H1 (cell line): ENCODE measurements at regions not wholly inside any gene's neighbourhood (a gene's known extent, or its start where the extent isn't known, plus 50 kb on each side); places are given as distances from the start of the nearest gene placed in this dataset.

ENCODE experiments used
- CTCF ChIA-PET: fragments of 300-600 bp; sonication (Branson Sonifier 250); formaldehyde crosslinking; loops from one replicate; lab custom pipeline; 2021; ENCODE audit not compliant: partially characterized antibody; lab: Charles Lee
- POLR2A ChIA-PET: fragments of 300-600 bp; sonication (Branson Sonifier 250); formaldehyde crosslinking; loops from one replicate; lab custom pipeline; 2021; ENCODE audit warnings: inconsistent platforms; ENCODE audit not compliant: partially characterized antibody; lab: Charles Lee
- DNase-seq, 2 experiments: peaks; one replicate each; pipeline versions ENCODE4 v3.0.0 to v3.0.0-alpha.2; 2010 to 2022; ENCODE audit warnings: low spot score in 2 of 2, low read depth in 1 of 2, mixed read lengths in 1 of 2
- FAIRE-seq: peaks from 2 replicates; lab custom pipeline; 2011; peaks lifted over from hg19 to GRCh38; lab: Jason Lieb, UNC
- H2AFZ ChIP-seq: 2 replicates; pipeline ENCODE4 v1.8.1; 2012; ENCODE audit warnings: low read length, inconsistent platforms
- H2AK5ac ChIP-seq: 2 replicates; pipeline ENCODE4 v1.6.1; 2013; ENCODE audit warnings: low read depth, low read length
- H2BK120ac ChIP-seq: replicated peaks from 2 replicates; pipeline ENCODE3; 2013; ENCODE audit warnings: low read depth, low read length, inconsistent platforms
- H2BK12ac ChIP-seq: 2 replicates; pipeline ENCODE4 v1.6.1; 2013; ENCODE audit warnings: low read depth, low read length
- H2BK15ac ChIP-seq: 2 replicates; pipeline ENCODE4 v1.6.1; 2013; ENCODE audit warnings: low read length
- H2BK20ac ChIP-seq: 2 replicates; pipeline ENCODE4 v1.6.1; 2013; ENCODE audit warnings: low read length
- H2BK5ac ChIP-seq: 2 replicates; pipeline ENCODE4 v1.6.1; 2013; ENCODE audit warnings: low read depth, low read length
- H3K14ac ChIP-seq: 2 replicates; pipeline ENCODE4 v1.6.1; 2013; ENCODE audit warnings: inconsistent platforms; ENCODE audit not compliant: insufficient read length
- H3K18ac ChIP-seq: 2 replicates; pipeline ENCODE4 v1.6.1; 2013; ENCODE audit warnings: low read length; ENCODE audit errors: extremely low read depth
- H3K23ac ChIP-seq: 2 replicates; pipeline ENCODE4 v1.6.1; 2013; ENCODE audit warnings: inconsistent platforms; ENCODE audit not compliant: insufficient read length
- H3K23me2 ChIP-seq: 2 replicates; pipeline ENCODE4 v1.6.1; 2013; ENCODE audit warnings: low read depth, low read length
- H3K27ac ChIP-seq: 2 replicates; pipeline ENCODE4 v1.6.1; 2011; ENCODE audit warnings: low read depth, low read length, inconsistent platforms
- H3K27me3 ChIP-seq, 4 experiments: replicated peaks in 1 of 4; 1 replicate in 1 of 4; 2 replicates in 3 of 4; pipeline versions ENCODE4 v1.6.1 to v1.8.1; 2011 to 2013; ENCODE audit warnings: low read length in 3 of 4, mild to moderate bottlenecking in 3 of 4, inconsistent platforms in 2 of 4, mixed read lengths in 2 of 4, moderate library complexity in 1 of 4; ENCODE audit not compliant: control insufficient read depth in 3 of 4, insufficient read depth in 3 of 4; ENCODE audit errors: extremely low read depth in 1 of 4
- H3K36me3 ChIP-seq, 4 experiments: 2 replicates each; pipeline versions ENCODE4 v1.6.1 to v1.8.1; 2011 to 2013; ENCODE audit warnings: mild to moderate bottlenecking in 4 of 4, low read length in 3 of 4, moderate library complexity in 2 of 4, control low read depth in 1 of 4, inconsistent platforms in 1 of 4; ENCODE audit not compliant: insufficient read depth in 4 of 4, control insufficient read depth in 2 of 4
- H3K4ac ChIP-seq: replicated peaks from 2 replicates; pipeline ENCODE3; 2013; ENCODE audit warnings: low read length, low read depth, mixed read lengths, inconsistent platforms; ENCODE audit not compliant: insufficient read length
- H3K4me1 ChIP-seq, 4 experiments: replicated peaks in 1 of 4; 1 replicate in 1 of 4; 2 replicates in 3 of 4; pipeline versions ENCODE4 v1.6.1 to v1.8.1; 2011 to 2013; ENCODE audit warnings: low read length in 3 of 4, inconsistent platforms in 2 of 4, mixed read lengths in 1 of 4; ENCODE audit not compliant: insufficient read depth in 4 of 4, control insufficient read depth in 3 of 4
- H3K4me2 ChIP-seq, 2 experiments: 2 replicates each; pipeline versions ENCODE4 v1.6.1 to v1.8.1; 2011 to 2013; ENCODE audit warnings: low read depth in 2 of 2, low read length in 2 of 2, control low read depth in 1 of 2, inconsistent platforms in 1 of 2, mild to moderate bottlenecking in 1 of 2; ENCODE audit not compliant: insufficient read depth in 1 of 2
- H3K4me3 ChIP-seq, 4 experiments: fragments of 200-600, 300-600 bp in 1 of 4; sonication (generic), shearing (Covaris generic), sonication (Bioruptor Twin) in 1 of 4; 2 replicates each; pipeline versions ENCODE4 v1.5.1 to v1.8.1; 2011 to 2016; ENCODE audit warnings: low read length in 4 of 4, low read depth in 3 of 4, control low read depth in 2 of 4, inconsistent platforms in 2 of 4, mild to moderate bottlenecking in 2 of 4, mixed read lengths in 1 of 4, moderate library complexity in 1 of 4; ENCODE audit not compliant: insufficient read depth in 2 of 4; ENCODE audit errors: extremely low read depth in 1 of 4
- H3K56ac ChIP-seq: replicated peaks from 2 replicates; pipeline ENCODE3; 2013; ENCODE audit warnings: low read depth, mild to moderate bottlenecking, mixed read lengths, low read length, inconsistent platforms; ENCODE audit not compliant: insufficient read length
- H3K79me1 ChIP-seq: 2 replicates; pipeline ENCODE4 v1.6.1; 2013; ENCODE audit warnings: low read depth, low read length, control low read depth
- H3K79me2 ChIP-seq, 2 experiments: 2 replicates each; pipeline versions ENCODE4 v1.6.1 to v1.8.1; 2012 to 2013; ENCODE audit warnings: low read length in 2 of 2, mild to moderate bottlenecking in 2 of 2, inconsistent platforms in 1 of 2; ENCODE audit not compliant: insufficient read depth in 2 of 2, control insufficient read depth in 1 of 2
- H3K9ac ChIP-seq, 4 experiments: replicated peaks in 1 of 4; 1 replicate in 1 of 4; 2 replicates in 3 of 4; pipeline versions ENCODE4 v1.6.1 to v1.8.1; 2011 to 2013; ENCODE audit warnings: low read depth in 3 of 4, low read length in 3 of 4, control low read depth in 2 of 4, mild to moderate bottlenecking in 2 of 4, moderate library complexity in 2 of 4, inconsistent platforms in 1 of 4; ENCODE audit errors: extremely low read depth in 1 of 4
- H3K9me3 ChIP-seq, 2 experiments: 2 replicates each; pipeline versions ENCODE4 v1.6.1 to v1.8.1; 2012 to 2013; ENCODE audit warnings: mild to moderate bottlenecking in 2 of 2, moderate library complexity in 2 of 2, control low read depth in 1 of 2, inconsistent platforms in 1 of 2, low read depth in 1 of 2, low read length in 1 of 2, mixed read lengths in 1 of 2; ENCODE audit not compliant: insufficient read depth in 2 of 2
- H4K20me1 ChIP-seq, 2 experiments: replicated peaks in 1 of 2; 2 replicates each; pipeline versions ENCODE3 to v1.8.1; 2011 to 2013; ENCODE audit warnings: inconsistent platforms in 2 of 2, low read length in 2 of 2, mild to moderate bottlenecking in 1 of 2; ENCODE audit not compliant: insufficient read depth in 2 of 2, control insufficient read depth in 1 of 2
- H4K5ac ChIP-seq: 2 replicates; pipeline ENCODE4 v1.6.1; 2013; ENCODE audit warnings: low read length, low read depth, mixed read lengths, inconsistent platforms; ENCODE audit not compliant: insufficient read length
- H4K8ac ChIP-seq: 2 replicates; pipeline ENCODE4 v1.8.0; 2013; ENCODE audit warnings: mild to moderate bottlenecking, moderate library complexity, low read length, inconsistent platforms; ENCODE audit not compliant: insufficient read depth; ENCODE audit errors: extremely low read depth
- H4K91ac ChIP-seq: replicated peaks from 2 replicates; pipeline ENCODE3; 2013; ENCODE audit warnings: low read length, mixed read lengths, inconsistent platforms; ENCODE audit not compliant: insufficient read length
- CREB1 ChIP-seq: IDR thresholded peaks from 2 replicates; pipeline ENCODE4 v1.6.1; 2012; ENCODE audit warnings: inconsistent platforms
- SP1 ChIP-seq: IDR thresholded peaks from 2 replicates; pipeline ENCODE4 v1.6.1; 2011; ENCODE audit warnings: low read depth, low read length
- WGBS, 2 experiments: shearing (Covaris generic) in 1 of 2; methylation state at CpG; one replicate each; pipeline versions ENCODE4 v1.1.6 to v1.1.7; 2013 to 2015; ENCODE audit warnings: low lambda C conversion rate in 2 of 2, mixed read lengths in 2 of 2, inconsistent platforms in 1 of 2, low coverage in 1 of 2, missing lambda C conversion rate in 1 of 2; ENCODE audit not compliant: insufficient replicate concordance in 2 of 2, insufficient coverage in 1 of 2, insufficient read length in 1 of 2; ENCODE audit errors: extremely low coverage in 1 of 2, missing lambda C conversion rate in 1 of 2; 5-methylcytosine and 5-hydroxymethylcytosine counted together

DNA sequence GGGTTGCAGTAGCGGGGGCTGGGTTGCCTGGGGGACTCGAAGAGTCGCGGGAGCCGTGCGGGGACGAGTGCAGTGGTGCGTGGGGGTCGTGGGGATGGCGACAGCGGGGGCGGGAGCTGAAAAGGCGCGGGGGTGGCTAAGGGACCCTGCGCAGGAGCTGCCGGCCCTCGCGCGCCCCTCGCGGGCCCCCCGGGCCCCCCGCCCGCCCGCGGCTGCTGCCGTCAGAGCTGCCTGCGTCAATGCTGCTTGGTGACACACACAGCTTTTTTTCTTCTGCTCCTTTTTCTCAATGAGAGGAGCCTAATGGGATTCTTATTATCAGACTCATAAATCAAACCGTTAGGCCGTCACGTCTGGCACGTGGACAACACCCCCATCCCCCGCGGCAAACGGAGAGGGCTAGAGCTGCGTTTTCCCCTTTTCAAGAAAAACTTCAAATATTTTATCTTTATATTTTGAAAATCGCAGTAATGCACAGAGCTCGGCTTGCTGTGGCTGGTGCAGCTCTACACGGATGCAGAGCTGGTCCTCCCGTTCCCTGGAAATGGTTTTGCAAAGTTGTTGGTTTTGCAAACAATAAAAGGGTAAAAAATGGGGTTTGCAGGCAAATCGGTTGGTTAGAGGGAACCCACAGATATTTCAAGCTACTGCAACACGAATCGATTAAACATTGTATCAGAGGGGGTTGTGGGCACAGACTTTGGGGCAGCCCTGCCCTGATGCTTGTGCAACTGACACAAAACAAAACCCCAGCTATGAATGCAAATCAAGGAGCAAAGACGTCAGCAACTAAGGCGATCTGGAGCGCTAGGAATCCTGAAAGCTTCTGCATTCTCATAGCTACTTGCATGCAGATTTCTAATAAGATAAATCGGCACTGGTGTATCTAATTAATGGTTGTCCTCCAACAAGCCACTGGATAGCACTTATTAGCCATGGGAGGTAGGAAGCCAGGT, 161.4 kb downstream of the TBXT start:
- Histone ChIP-seq H3K56ac (no peak overlapping the region), H3K79me2 (no peaks in the 10 kb centered on the region), H3K14ac (no peak overlapping the region), H3K27ac (no peak overlapping the region), H2BK5ac (no peak overlapping the region), H2BK20ac (no peak overlapping the region), H3K4me2 (peak overlapping the region; percentile 66 to 69), H4K5ac (no peak overlapping the region), H3K36me3 (no peaks in the 10 kb centered on the region), H4K8ac (no peak overlapping the region; the same call in 1 of the 2 replicates), H3K4ac (no peak overlapping the region), H3K23me2 (peaks cover 5% of the 10 kb centered on the region), H2AFZ (0 out of 2 replicates have a peak overlapping the region, but pooled peaks have one; percentile 50), H3K27me3 (peaks cover 44 to 77% (median 67%) of the 10 kb centered on the region in 4 experiments), H3K4me1 (peaks cover 3 to 16% (median 11%) of the 10 kb centered on the region in 4 experiments), H3K23ac (no peak overlapping the region), H2BK12ac (no peak overlapping the region), H4K20me1 (peaks cover 2 to 7% of the 10 kb centered on the region in 2 experiments), H3K9ac (no peak overlapping the region), H2BK15ac (no peak overlapping the region), H3K79me1 (no peaks in the 10 kb centered on the region), H3K4me3 (peak overlapping the region; percentile 14 to 55 (median 27); a peak in 7 of 8 replicates), H2BK120ac (no peak overlapping the region), H3K18ac (no peak overlapping the region), H4K91ac (no peak overlapping the region), H3K9me3 (no peaks in the 10 kb centered on the region), H2AK5ac (no peak overlapping the region)
- DNase-seq, result peak in 1 of 2 experiments; percentile 43
- FAIRE-seq, result no peak
- WGBS, 2 experiments, result 12% methylated on average over 19 of the region's 47 CpGs; no CpG with 5 or more reads in 1 of the 2 experiments
- POLR2A ChIA-PET, result interaction anchor here (1.3 to 2.9 kb wide), 3 partner anchors 16 to 160 kb away, joined by 3 to 6 read pairs (median 3); no protein-coding TSS in a partner anchor
- CTCF ChIA-PET, result interaction anchor here (1.1 to 3.1 kb wide), 8 partner anchors 16 to 155 kb away, joined by 3 to 13 read pairs (median 10); no protein-coding TSS in a partner anchor
- TF ChIP-seq CREB1, result peak; percentile 34; the same call in 1 of the 2 replicates
- TF ChIP-seq SP1, result no peak
